Liver (tissue), 8 donors: ENCODE measurements at regions not wholly inside any gene's neighbourhood (a gene's known extent, or its start where the extent isn't known, plus 50 kb on each side); places are given as distances from the start of the nearest gene placed in this dataset.

Source experiments
- DNase-seq: peaks from one replicate; pipeline ENCODE4 v3.0.0-alpha.2; 2017; ENCODE audit warnings: low spot score
- H3K27ac ChIP-seq, 2 donors: one replicate each; pipeline ENCODE4 v1.7.0; 2013; ENCODE audit warnings: inconsistent platforms in 2 of 2, low read length in 2 of 2, control low read depth in 1 of 2, low read depth in 1 of 2, mild to moderate bottlenecking in 1 of 2
- H3K27me3 ChIP-seq, 4 donors: one replicate each; pipeline versions ENCODE4 v1.6.1 to v1.7.0; 2013; ENCODE audit warnings: low read length in 3 of 4, inconsistent platforms in 1 of 4, mild to moderate bottlenecking in 1 of 4, moderate library complexity in 1 of 4; ENCODE audit not compliant: control insufficient read depth in 4 of 4, insufficient read depth in 4 of 4
- H3K36me3 ChIP-seq, 4 donors: one replicate each; pipeline versions ENCODE4 v1.6.1 to v1.7.0; 2013; ENCODE audit warnings: low read length in 3 of 4, mild to moderate bottlenecking in 3 of 4, low read depth in 1 of 4, moderate library complexity in 1 of 4; ENCODE audit not compliant: control insufficient read depth in 4 of 4, insufficient read depth in 3 of 4
- H3K4me1 ChIP-seq, 4 donors: one replicate each; pipeline versions ENCODE4 v1.6.1 to v1.7.0; 2013; ENCODE audit warnings: low read length in 3 of 4, mild to moderate bottlenecking in 3 of 4, moderate library complexity in 1 of 4; ENCODE audit not compliant: control insufficient read depth in 4 of 4, insufficient read depth in 4 of 4
- H3K4me3 ChIP-seq, 3 donors: one replicate each; pipeline versions ENCODE4 v1.6.1 to v1.7.0; 2013; ENCODE audit warnings: low read length in 3 of 3, control low read depth in 1 of 3, low read depth in 1 of 3, mild to moderate bottlenecking in 1 of 3
- H3K9ac ChIP-seq, 2 donors: one replicate each; pipeline ENCODE4 v1.7.0; 2013; ENCODE audit warnings: low read length in 2 of 2, mild to moderate bottlenecking in 2 of 2, moderate library complexity in 2 of 2, control low read depth in 1 of 2, low read depth in 1 of 2
- H3K9me3 ChIP-seq, 4 donors: one replicate each; pipeline versions ENCODE4 v1.6.1 to v1.7.0; 2013; ENCODE audit warnings: low read length in 3 of 4; ENCODE audit not compliant: control insufficient read depth in 4 of 4
- EGR1 ChIP-seq, 2 donors: IDR thresholded peaks; 2 replicates each; pipeline ENCODE4 v1.6.1; 2016 to 2018; ENCODE audit warnings: antibody characterized with exemption in 2 of 2, low read depth in 2 of 2
- FOXA2 ChIP-seq: IDR thresholded peaks from 2 replicates; pipeline ENCODE4 v1.6.1; 2016; ENCODE audit warnings: antibody characterized with exemption
- GABPA ChIP-seq, 2 donors: IDR thresholded peaks in 1 of 2; conservative IDR thresholded peaks in 1 of 2; 2 replicates each; pipeline ENCODE4 v1.6.1; 2016; ENCODE audit warnings: antibody characterized with exemption in 2 of 2, mild to moderate bottlenecking in 1 of 2, moderate library complexity in 1 of 2
- JUND ChIP-seq, 2 donors: IDR thresholded peaks; 2 replicates each; pipeline ENCODE4 v1.6.1; 2016; ENCODE audit warnings: antibody characterized with exemption in 2 of 2
- NR2F2 ChIP-seq: IDR thresholded peaks from 2 replicates; pipeline ENCODE4 v1.6.1; 2016; ENCODE audit warnings: antibody characterized with exemption
- RAD21 ChIP-seq, 2 donors: IDR thresholded peaks; 2 replicates each; pipeline ENCODE4 v1.6.1; 2016; ENCODE audit warnings: antibody characterized with exemption in 2 of 2, mild to moderate bottlenecking in 2 of 2
- SP1 ChIP-seq: IDR thresholded peaks from 2 replicates; pipeline ENCODE4 v1.6.1; 2018; ENCODE audit warnings: antibody characterized with exemption, mild to moderate bottlenecking
- YY1 ChIP-seq: IDR thresholded peaks from 2 replicates; pipeline ENCODE4 v1.6.1; 2016; ENCODE audit warnings: antibody characterized with exemption, mild to moderate bottlenecking
- WGBS: extraction: QIAGEN DNeasy Blood & Tissue Kit; methylation state at CpG from one replicate; pipeline ENCODE4 v1.1.7; 2013; 5-methylcytosine and 5-hydroxymethylcytosine counted together
- TF ChIP-seq, protein P1 (sequence below): IDR thresholded peaks from 2 replicates; pipeline ENCODE4 v1.6.1; 2016; ENCODE audit warnings: antibody characterized with exemption
- TF ChIP-seq, protein P2 (sequence below): IDR thresholded peaks from 2 replicates; pipeline ENCODE4 v1.6.1; 2016; ENCODE audit warnings: antibody characterized with exemption, mild to moderate bottlenecking
- TF ChIP-seq, protein P3 (sequence below): fragments of 150-350 bp; IDR thresholded peaks from 2 replicates; pipeline ENCODE4 v1.5.1; 2017; ENCODE audit warnings: improper control_type of control experiment, low read depth, low read length; ENCODE audit not compliant: missing input control
- TF ChIP-seq, protein P4 (sequence below): IDR thresholded peaks from 2 replicates; pipeline ENCODE4 v1.6.1; 2016; ENCODE audit warnings: antibody characterized with exemption
- donor health status: healthy.
- donor health status: healthy.
- donor health status: healthy.
- donor health status: healthy.
- donor health status: healthy.

DNA sequence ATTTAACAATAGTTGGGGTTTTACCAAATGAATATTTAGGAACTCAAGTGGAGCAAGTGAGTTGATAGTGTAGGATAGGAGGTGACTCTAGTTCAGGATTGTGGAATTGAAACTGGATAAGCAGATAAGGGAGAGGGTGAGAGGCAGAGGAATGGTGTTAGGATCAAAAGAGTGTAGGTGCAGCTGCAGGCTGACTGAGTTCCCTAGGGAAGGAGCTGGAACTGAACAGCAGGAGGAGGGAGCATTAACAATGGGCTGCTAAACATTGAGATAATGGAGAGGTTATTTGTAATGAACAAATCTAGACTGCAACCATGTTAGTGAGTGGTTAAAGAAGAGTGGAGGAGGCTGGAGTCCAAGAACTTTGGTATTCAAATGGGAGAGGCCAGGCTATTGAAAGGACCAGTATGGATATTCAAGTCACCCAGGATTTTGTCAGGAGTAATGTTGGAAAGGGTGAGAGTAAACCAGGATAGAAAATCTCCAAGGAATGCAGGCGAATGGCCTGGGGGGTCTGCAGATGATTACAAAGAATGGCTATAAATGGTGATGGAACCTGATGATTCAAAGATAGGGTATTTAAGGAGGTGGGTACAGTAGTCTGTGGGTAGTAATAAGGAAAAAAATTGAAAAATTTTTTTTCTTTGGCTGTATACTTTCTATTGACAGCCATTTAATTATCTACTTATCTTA lies 497.1 kb upstream of the TENM3 start:
- Histone ChIP-seq H3K4me3 (no peak overlapping the region), H3K9ac (no peak overlapping the region), H3K9me3 (no peaks in the 10 kb centered on the region), H3K27ac (no peak overlapping the region), H3K36me3 (no peaks in the 10 kb centered on the region), H3K4me1 (no peaks in the 10 kb centered on the region), H3K27me3 (no peaks in the 10 kb centered on the region)
- TF ChIP-seq, protein P1, sequence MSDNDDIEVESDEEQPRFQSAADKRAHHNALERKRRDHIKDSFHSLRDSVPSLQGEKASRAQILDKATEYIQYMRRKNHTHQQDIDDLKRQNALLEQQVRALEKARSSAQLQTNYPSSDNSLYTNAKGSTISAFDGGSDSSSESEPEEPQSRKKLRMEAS = no peak
- TF ChIP-seq, protein P2, sequence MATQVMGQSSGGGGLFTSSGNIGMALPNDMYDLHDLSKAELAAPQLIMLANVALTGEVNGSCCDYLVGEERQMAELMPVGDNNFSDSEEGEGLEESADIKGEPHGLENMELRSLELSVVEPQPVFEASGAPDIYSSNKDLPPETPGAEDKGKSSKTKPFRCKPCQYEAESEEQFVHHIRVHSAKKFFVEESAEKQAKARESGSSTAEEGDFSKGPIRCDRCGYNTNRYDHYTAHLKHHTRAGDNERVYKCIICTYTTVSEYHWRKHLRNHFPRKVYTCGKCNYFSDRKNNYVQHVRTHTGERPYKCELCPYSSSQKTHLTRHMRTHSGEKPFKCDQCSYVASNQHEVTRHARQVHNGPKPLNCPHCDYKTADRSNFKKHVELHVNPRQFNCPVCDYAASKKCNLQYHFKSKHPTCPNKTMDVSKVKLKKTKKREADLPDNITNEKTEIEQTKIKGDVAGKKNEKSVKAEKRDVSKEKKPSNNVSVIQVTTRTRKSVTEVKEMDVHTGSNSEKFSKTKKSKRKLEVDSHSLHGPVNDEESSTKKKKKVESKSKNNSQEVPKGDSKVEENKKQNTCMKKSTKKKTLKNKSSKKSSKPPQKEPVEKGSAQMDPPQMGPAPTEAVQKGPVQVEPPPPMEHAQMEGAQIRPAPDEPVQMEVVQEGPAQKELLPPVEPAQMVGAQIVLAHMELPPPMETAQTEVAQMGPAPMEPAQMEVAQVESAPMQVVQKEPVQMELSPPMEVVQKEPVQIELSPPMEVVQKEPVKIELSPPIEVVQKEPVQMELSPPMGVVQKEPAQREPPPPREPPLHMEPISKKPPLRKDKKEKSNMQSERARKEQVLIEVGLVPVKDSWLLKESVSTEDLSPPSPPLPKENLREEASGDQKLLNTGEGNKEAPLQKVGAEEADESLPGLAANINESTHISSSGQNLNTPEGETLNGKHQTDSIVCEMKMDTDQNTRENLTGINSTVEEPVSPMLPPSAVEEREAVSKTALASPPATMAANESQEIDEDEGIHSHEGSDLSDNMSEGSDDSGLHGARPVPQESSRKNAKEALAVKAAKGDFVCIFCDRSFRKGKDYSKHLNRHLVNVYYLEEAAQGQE = no peak
- TF ChIP-seq, protein P3, sequence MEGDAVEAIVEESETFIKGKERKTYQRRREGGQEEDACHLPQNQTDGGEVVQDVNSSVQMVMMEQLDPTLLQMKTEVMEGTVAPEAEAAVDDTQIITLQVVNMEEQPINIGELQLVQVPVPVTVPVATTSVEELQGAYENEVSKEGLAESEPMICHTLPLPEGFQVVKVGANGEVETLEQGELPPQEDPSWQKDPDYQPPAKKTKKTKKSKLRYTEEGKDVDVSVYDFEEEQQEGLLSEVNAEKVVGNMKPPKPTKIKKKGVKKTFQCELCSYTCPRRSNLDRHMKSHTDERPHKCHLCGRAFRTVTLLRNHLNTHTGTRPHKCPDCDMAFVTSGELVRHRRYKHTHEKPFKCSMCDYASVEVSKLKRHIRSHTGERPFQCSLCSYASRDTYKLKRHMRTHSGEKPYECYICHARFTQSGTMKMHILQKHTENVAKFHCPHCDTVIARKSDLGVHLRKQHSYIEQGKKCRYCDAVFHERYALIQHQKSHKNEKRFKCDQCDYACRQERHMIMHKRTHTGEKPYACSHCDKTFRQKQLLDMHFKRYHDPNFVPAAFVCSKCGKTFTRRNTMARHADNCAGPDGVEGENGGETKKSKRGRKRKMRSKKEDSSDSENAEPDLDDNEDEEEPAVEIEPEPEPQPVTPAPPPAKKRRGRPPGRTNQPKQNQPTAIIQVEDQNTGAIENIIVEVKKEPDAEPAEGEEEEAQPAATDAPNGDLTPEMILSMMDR = no peak
- TF ChIP-seq NR2F2 (no peak), SP1 (no peak), FOXA2 (no peak), EGR1 (IDR thresholded peaks at IDR 0.05; ENCODE audit: low read depth in 2 of 2) (no peak), RAD21 (IDR thresholded peaks at IDR 0.05) (no peak)
- TF ChIP-seq, protein P4, sequence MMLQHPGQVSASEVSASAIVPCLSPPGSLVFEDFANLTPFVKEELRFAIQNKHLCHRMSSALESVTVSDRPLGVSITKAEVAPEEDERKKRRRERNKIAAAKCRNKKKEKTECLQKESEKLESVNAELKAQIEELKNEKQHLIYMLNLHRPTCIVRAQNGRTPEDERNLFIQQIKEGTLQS = no peak
- no peak for DNase-seq
- 78% methylated on average over 1 of the region's 1 CpG for WGBS

DNA sequence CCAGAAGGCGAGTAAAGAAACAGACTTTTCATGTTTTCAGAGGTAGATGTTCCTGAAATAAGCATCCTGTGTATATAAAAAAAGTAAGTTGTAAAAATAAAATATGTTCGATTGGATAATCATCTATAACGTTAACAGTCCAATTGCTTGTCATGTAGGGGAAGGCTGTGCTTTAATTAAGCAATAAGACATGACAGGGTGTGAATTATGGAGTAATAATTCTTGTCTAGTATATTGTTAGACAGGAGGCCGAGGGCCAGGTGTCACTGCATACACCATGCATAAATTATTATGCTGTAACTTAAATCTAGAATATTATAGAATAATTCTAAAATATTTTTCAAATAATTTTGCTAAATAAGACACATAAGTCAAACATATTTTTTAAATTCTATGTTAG lies 494.6 kb upstream of the TENM3 start:
- 56% methylated on average over 4 of the region's 4 CpGs for WGBS

More for the DNA sequence above, 494.6 kb upstream of the TENM3 start:
- no peaks in the 10 kb centered on the region for H3K27me3 ChIP-seq
- no peak overlapping the region for H3K4me3 ChIP-seq
- no peak for DNase-seq
- H3K4me1 ChIP-seq = no peaks in the 10 kb centered on the region
- H3K27ac ChIP-seq = no peak overlapping the region
- no peaks in the 10 kb centered on the region for H3K9me3 ChIP-seq
- TF ChIP-seq RAD21 (IDR thresholded peaks at IDR 0.05) (no peak), JUND (IDR thresholded peaks at IDR 0.05) (no peak), NR2F2 (no peak), GABPA (IDR thresholded peaks at IDR 0.05 in 1 of 2, conservative IDR thresholded peaks at IDR 0.05 in 1 of 2) (no peak), YY1 (no peak), FOXA2 (no peak)
- TF ChIP-seq, protein P3 = no peak
- TF ChIP-seq, protein P2 = no peak
- TF ChIP-seq, protein P1 = no peak
- TF ChIP-seq, protein P4 = no peak
- H3K9ac ChIP-seq = no peak overlapping the region
- no peaks in the 10 kb centered on the region for H3K36me3 ChIP-seq
